NCI-H226 (cell line): ENCODE measurements at regions not wholly inside any gene's neighbourhood (a gene's known extent, or its start where the extent isn't known, plus 50 kb on each side); places are given as distances from the start of the nearest gene placed in this dataset.
A peak's percentile ranks its signal among the peaks of the same experiment; 100 is the strongest.

Experiments used
- DNase-seq: peaks from one replicate; pipeline ENCODE4 v3.0.0-alpha.2; 2015

GRCh38 chr14:31966896-31967668 lies 110.0 kb upstream of the ARHGAP5 start:
- DNase-seq, result no peak

DNA sequence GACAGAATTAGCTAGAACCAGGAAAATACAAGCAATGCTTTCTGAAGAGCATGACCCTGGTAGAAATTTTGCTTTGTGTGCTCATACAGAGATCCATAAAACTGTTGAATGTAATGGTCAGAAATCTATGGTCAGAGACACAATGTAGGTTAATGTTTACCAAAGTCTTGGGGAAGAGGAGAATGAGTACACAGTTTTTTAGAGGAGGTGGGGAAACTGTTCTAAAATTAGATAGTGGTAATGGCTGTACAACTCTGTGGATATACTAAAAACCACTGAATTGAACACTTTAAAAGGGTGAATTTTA lies 109.5 kb upstream of the ARHGAP5 start:
- DNase-seq, result no peak

- peak; percentile 94 for DNase-seq
Measured at GRCh38 chr14:31968107-31968810, 108.8 kb upstream of the ARHGAP5 start.

DNA sequence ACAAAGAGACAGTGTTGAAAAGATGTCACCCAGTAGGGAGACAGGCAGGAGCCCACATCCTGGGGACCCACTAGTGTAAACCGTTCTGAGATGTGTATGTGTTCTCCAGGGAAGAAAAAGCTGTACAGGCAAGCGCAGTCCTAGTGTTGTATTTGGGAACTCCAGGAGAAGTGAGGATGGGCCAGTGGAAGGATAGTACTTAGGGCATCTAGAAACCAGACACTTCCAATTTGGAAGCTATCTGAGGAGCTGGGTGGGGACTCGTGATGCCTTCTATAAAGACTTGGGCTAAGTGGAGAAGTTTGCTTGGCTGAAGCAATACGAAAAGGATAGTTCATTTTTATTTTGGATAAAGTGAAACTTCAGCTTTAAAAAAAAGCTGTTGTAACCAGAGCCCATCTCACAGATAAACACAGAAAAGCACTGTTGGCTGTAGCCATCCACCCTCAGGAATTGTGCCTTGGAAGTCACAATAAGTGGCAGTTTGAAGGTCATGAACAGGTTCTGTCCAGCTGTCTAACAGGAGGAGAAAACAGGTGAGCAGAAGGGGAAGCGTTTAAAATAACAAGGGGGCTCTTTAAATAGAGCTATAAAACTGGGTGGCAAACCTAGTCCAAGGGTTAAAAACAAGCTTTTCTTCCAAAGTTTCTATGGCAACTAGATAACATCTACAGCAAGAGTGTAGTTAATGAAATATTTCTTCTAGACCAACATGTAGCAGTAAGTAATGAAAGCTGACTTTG lies 108.0 kb upstream of the ARHGAP5 start:
- DNase-seq, result no peak

GRCh38 chr14:31969699-31970240 lies 107.3 kb upstream of the ARHGAP5 start:
- DNase-seq, result peak; percentile 19

- no peak for DNase-seq
Measured at GRCh38 chr14:31970744-31971143, 106.4 kb upstream of the ARHGAP5 start.

DNA sequence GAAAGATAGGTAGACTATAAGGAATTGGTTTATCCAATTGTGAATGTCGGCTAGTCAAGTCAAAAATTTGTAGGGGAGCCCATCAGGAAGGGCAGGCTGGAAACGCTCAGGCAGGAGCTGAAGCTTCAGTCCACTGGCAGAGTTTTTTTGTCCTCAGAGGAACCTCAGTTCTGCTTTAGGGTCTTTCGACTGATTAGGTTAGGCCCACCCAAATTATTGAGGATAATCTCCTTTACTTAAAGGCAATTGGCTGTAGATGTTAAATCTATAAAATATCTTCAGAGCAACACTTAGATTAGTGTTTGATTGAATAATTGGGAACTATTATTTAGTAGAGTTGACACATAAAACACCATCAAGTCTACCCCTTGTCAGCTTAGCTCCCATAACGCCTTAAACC lies 105.5 kb upstream of the ARHGAP5 start:
- no peak for DNase-seq

DNA sequence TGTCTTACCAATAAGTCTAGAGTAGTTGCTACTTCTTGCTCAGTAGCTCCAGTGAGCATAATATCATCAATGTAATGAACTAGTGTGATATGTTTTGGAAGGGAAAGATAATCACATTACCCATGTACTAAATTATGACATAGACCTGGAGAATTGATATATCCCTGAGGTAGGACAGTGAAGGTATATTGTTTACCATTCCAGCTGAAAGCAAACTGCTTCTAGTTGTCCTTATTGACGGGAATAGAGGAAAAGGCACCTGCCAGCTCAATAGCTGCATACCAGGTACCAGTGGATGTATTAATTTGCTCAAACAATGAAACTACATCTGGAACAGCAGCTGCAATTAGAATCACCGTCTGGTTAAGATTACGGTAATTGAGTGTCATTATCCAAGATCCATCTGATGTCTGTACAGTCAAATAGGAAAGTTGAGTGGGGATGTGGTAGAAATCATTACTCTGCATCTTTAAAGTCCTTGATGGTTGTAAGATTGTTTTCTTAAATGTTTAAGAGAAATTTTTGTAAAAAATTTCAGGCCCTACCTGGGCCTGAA lies 100.0 kb upstream of the ARHGAP5 start:
- DNase-seq, result no peak

DNA sequence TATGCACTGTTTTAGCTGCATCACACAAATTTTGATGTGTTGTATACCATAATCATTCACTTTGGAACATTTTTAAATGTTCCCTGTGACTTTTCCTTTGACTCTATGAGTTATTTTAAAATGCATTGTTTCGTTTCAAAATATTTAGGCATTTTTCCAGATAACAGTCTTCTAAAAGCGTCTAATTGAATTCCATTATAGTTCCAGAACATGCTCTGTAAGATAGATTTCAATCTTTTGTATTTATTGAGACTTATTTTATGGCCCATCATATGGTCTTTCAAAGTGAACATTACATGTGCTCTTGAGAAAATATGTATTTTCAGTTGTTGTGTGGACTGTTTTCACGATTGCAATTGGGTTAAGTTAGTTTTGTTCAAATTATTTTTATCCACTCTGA lies 98.7 kb upstream of the ARHGAP5 start:
- no peak for DNase-seq

DNA sequence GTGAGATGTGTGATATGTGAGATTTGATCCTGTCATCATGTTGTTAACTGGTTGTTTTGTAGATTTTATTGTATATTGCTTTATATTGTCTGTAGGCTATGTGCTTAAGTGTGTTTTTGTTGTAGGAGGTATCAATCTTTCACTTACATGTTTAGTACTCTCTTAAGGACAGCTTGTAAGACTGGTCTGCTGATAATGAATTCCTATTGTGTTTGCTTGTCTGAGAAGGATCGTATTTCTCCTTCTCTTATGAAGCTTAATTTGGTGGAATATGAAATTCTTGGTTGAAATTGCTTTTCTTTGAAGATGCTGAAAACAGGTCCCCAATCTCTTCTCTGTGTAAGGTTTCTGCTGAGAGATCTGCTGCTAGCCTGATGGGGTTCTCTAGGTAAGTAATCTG lies 94.5 kb upstream of the ARHGAP5 start:
- no peak for DNase-seq

- no peak for DNase-seq
Measured at GRCh38 chr14:31986405-31986804, 90.7 kb upstream of the ARHGAP5 start.

- no peak for DNase-seq
Measured at GRCh38 chr14:31987721-31988120, 89.4 kb upstream of the ARHGAP5 start.

DNA sequence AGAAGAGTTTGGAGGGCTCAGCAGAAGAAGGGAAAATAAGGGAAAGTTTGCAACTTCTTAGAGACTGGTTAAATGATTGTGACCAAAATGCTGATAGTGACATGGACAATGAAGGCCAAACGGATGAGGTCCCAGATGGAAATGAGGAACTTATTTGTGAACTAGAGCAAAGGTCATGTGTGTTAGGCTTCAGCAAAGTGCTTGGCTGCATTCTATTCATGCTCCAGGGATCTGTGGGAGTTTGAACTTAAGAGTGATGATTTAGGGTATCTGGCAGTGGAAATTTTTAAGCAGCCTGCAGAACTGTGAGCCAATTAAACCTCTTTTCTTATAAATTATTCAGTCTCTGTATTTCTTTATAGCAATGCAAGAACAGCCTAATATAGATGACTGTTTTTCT lies 88.9 kb upstream of the ARHGAP5 start:
- no peak for DNase-seq

DNA sequence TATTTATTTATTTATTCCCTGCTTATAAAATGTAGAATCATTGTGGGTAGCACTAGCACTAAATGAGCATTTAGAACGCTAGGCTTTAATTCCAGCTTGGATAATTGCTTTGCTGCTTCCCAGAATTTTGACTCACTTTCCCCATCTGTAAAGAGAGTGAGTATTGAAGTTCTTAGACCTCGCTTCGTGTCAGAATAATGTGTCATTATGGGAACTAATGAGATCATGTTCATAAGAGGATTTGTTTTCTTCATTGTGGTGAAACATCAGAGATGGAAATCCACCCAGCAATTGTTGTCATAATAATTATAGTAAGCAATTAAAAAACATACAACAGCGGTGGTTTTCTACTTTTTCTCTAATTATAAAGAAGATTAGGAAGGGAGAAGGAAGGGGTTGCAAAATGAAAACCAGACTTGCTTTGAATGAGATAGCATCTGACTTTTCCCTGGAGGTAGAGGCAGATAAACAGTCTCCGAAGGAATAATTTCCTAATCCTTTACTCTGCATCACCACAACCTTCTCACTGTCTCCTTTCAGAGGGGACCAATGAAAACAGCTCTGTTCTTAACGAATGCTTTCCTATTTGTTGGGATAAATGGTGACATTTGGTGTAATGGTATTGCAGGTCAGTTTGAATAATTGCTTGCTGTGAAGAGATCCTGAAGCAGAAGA lies 86.8 kb upstream of the ARHGAP5 start:
- no peak for DNase-seq

DNA sequence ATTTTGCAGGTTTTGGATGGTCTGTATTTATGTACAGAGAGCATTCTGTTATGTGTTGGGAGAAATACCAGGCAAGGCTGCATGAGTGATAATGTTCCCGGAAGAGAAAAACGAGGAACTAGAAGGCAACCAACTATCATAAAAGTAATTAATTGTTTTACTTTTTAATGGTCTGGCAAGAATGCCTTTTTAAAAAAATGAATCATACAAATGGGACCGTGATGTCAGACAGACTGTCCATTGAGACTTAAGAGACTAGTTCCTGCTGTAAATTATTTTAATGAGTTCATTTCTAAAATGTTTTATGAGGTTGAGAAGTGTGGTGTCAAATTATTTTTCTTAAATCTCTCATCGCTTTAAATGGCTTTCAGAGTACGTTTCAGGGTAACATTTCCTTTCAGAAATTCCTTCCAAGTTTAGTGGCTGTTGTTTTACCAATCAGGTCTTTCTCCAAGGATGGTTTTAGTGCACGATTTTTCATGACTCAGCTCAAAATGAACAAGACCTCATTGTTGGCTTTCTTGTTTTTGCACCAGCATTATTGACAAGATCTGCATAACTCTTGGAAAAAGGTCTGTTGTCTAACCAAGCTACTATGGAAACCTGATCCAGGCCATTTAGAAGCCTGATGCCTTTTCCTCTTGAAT lies 86.1 kb upstream of the ARHGAP5 start:
- DNase-seq, result no peak

DNA sequence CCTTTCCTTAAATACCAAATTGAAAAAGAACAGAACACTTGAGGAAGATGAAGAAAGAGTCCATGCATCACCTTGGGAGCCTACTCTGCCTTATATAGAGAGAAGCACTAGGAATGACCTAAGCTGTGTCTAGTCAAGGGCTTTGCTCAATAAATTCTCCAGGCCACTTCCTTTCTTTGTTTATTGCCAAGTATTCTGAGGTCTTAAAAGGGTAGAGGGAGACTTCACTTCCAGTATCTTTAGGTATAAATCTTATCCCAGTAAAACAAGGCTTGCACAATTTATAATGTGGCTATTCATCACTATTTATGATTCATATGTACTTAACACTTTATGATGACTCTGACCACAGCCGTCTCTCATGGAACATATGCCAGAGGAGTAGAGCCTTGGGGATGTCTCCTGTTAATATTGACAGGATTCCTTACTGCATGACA lies 85.1 kb upstream of the ARHGAP5 start:
- peak; percentile 92 for DNase-seq

GRCh38 chr14:31993521-31993951 lies 83.6 kb upstream of the ARHGAP5 start:
- peak; percentile 72 for DNase-seq

DNA sequence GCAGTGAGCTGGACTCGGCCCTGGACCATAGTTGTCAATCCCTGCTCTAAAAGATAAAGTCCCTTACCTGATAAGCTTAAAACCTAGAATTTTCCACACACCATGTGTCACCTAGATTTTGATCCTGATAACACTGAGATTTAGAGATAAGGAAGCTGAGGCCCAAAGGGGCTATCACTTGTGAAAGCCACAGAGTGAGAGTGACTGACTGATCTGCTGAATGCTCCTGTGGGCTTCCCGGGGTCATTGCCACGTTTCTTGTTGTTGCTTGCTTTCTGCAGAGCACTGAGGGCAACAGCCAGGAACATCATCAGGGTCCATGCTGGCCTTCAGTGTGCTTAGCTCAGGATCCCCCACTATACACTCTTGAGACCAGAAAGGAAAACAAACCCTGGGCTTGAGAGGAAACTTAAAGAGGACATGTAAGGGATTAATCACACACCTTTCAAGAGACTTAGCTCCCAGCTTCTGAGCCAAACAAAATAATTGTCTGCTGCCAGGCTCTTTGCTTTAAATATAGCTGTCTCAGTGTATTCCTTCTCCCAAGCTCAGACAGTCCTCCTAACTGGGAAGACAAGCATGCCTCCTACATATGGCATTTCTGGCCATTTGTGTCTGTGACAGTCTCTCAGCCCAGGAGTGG lies 82.6 kb upstream of the ARHGAP5 start:
- DNase-seq, result peak; percentile 13

DNA sequence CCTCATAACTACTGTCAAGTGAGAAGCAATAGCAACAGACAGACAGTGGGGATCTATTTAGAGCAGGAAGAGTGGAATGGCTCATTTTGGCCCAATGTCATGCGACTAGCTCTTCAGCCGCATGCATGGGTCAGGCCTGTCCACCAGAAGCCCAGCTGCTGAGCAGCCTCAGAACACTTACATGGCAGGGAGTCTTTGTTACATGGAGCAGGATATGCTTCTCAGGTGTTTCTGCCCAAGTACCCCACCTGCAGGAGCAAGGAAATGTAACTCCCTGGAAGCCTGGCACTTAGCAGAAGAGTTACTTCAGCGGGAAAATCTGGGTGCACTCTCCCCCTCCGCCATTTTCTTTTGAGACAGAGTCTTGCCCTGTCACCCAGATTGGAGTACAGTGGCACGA lies 73.5 kb upstream of the ARHGAP5 start:
- DNase-seq, result no peak

- DNase-seq, result peak; percentile 28
Measured at GRCh38 chr14:32004300-32004699, 72.8 kb upstream of the ARHGAP5 start.

GRCh38 chr14:32005628-32006027 lies 71.5 kb upstream of the ARHGAP5 start:
- DNase-seq, result no peak
